ENCODE measurements at regions not wholly inside any gene's neighbourhood (a gene's known extent, or its start where the extent isn't known, plus 50 kb on each side); places are given as distances from the start of the nearest gene placed in this dataset.

- H3K4me3 ChIP-seq (replicated peaks; ENCODE audit: low read depth, low read length), result no peak overlapping the region
- DNase-seq (ENCODE audit: extremely low read depth, low read depth), result no peak
- no peak for TF ChIP-seq CTCF (IDR thresholded peaks at IDR 0.05; ENCODE audit: low read depth, low read length, missing control alignments)
These were observed 60.8 kb upstream of the EPS8L3 start for GRCh38 chr1:109824349-109825115.

GRCh38 chr1:109823543-109824348 lies 60.0 kb upstream of the EPS8L3 start:
- DNase-seq (ENCODE audit: extremely low read depth, low read depth), result no peak
- no peak overlapping the region for H3K4me3 ChIP-seq (replicated peaks; ENCODE audit: low read depth, low read length)
- no peak for TF ChIP-seq CTCF (IDR thresholded peaks at IDR 0.05; ENCODE audit: low read depth, low read length, missing control alignments)

- DNase-seq (ENCODE audit: extremely low read depth, low read depth), result no peak
- no peak overlapping the region for H3K4me3 ChIP-seq (replicated peaks; ENCODE audit: low read depth, low read length)
- no peak for TF ChIP-seq CTCF (IDR thresholded peaks at IDR 0.05; ENCODE audit: low read depth, low read length, missing control alignments)
These were observed 59.2 kb upstream of the EPS8L3 start for GRCh38 chr1:109822749-109823542.

- no peak overlapping the region for H3K4me3 ChIP-seq (replicated peaks; ENCODE audit: low read depth, low read length)
- no peak for DNase-seq (ENCODE audit: extremely low read depth, low read depth)
- no peak for TF ChIP-seq CTCF (IDR thresholded peaks at IDR 0.05; ENCODE audit: low read depth, low read length, missing control alignments)
These were observed 58.4 kb upstream of the EPS8L3 start for GRCh38 chr1:109821831-109822745.

GRCh38 chr1:109821221-109821669 lies 57.5 kb upstream of the EPS8L3 start:
- peak; percentile 85 for DNase-seq (ENCODE audit: extremely low read depth, low read depth)
- TF ChIP-seq CTCF (IDR thresholded peaks at IDR 0.05; ENCODE audit: low read depth, low read length, missing control alignments), result no peak
- H3K4me3 ChIP-seq (replicated peaks; ENCODE audit: low read depth, low read length), result no peak overlapping the region

GRCh38 chr1:109819906-109820305 lies 56.2 kb upstream of the EPS8L3 start:
- TF ChIP-seq CTCF (IDR thresholded peaks at IDR 0.05; ENCODE audit: low read depth, low read length, missing control alignments), result no peak

More at GRCh38 chr1:109819906-109820305, 56.2 kb upstream of the EPS8L3 start:
- no peak overlapping the region for H3K4me3 ChIP-seq (replicated peaks; ENCODE audit: low read depth, low read length)
- no peak for DNase-seq (ENCODE audit: extremely low read depth, low read depth)
